ENCODE measurements at regions not wholly inside any gene's neighbourhood (a gene's known extent, or its start where the extent isn't known, plus 50 kb on each side); places are given as distances from the start of the nearest gene placed in this dataset.

GRCh38 chr4:46196086-46196485 is 72.2 kb upstream of the GABRG1 start:
- DNase-seq (ENCODE audit: low spot score): peak; percentile 10

GRCh38 chr4:46185766-46186165 is 61.9 kb upstream of the GABRG1 start:
- no peak for DNase-seq (ENCODE audit: low spot score)

GRCh38 chr4:46179356-46179755 is 55.5 kb upstream of the GABRG1 start:
- DNase-seq (ENCODE audit: low spot score): no peak

All from iPS-NIHi11 (cell line).